Neural cell (in vitro differentiated cells): ENCODE measurements at regions not wholly inside any gene's neighbourhood (a gene's known extent, or its start where the extent isn't known, plus 50 kb on each side); places are given as distances from the start of the nearest gene placed in this dataset.

Experiments
- H2AFZ ChIP-seq: fragments of 200-600, 300-800 bp; sonication (generic), shearing (Covaris generic); 2 replicates; pipeline ENCODE4 v1.6.0; 2014; ENCODE audit warnings: low read depth, mild to moderate bottlenecking, antibody characterized with exemption, low read length, moderate library complexity
- H3F3A ChIP-seq: fragments of 200-600 bp; shearing (Covaris generic); 2 replicates; pipeline ENCODE4 v1.6.1; 2016; ENCODE audit warnings: mild to moderate bottlenecking, moderate library complexity, mixed read lengths, antibody characterized with exemption, low read length; ENCODE audit not compliant: insufficient read depth, poor library complexity, severe bottlenecking
- H3K27ac ChIP-seq: fragments of 200-600, 300-800 bp; sonication (generic), shearing (Covaris generic); 2 replicates; pipeline ENCODE4 v1.5.1; 2014; ENCODE audit warnings: mild to moderate bottlenecking, low read length, moderate library complexity
- H3K27me3 ChIP-seq: fragments of 300-800, 200-600 bp; sonication (generic), shearing (Covaris generic); 2 replicates; pipeline ENCODE4 v1.6.0; 2014; ENCODE audit warnings: mild to moderate bottlenecking, low read depth, low read length, moderate library complexity; ENCODE audit not compliant: insufficient read depth
- H3K36me3 ChIP-seq: fragments of 300-800, 200-600 bp; sonication (generic), shearing (Covaris generic); 2 replicates; pipeline ENCODE4 v1.5.1; 2014; ENCODE audit warnings: mild to moderate bottlenecking, antibody characterized with exemption, low read length, moderate library complexity; ENCODE audit not compliant: insufficient read depth
- H3K4me2 ChIP-seq: fragments of 300-800, 200-600 bp; sonication (generic), shearing (Covaris generic); 2 replicates; pipeline ENCODE4 v1.6.0; 2014; ENCODE audit warnings: mild to moderate bottlenecking, low read length
- H3K4me3 ChIP-seq: fragments of 300-800, 200-600 bp; sonication (generic), shearing (Covaris generic); 2 replicates; pipeline ENCODE4 v1.5.1; 2014; ENCODE audit warnings: mild to moderate bottlenecking, low read length, moderate library complexity
- H3K79me2 ChIP-seq: fragments of 200-600 bp; shearing (Covaris generic); replicated peaks from 2 replicates; pipeline ENCODE4 v1.6.0; 2014; ENCODE audit warnings: mild to moderate bottlenecking, low read length, moderate library complexity; ENCODE audit not compliant: insufficient read depth
- H3K9ac ChIP-seq: fragments of 300-800, 200-600 bp; sonication (generic), shearing (Covaris generic); 2 replicates; pipeline ENCODE4 v1.6.1; 2016; ENCODE audit warnings: mild to moderate bottlenecking, low read length, mixed read lengths
- H3K9me2 ChIP-seq: fragments of 200-600 bp; shearing (Covaris generic); 2 replicates; pipeline ENCODE4 v1.6.1; 2016; ENCODE audit warnings: mild to moderate bottlenecking, low read length, mixed read lengths; ENCODE audit not compliant: insufficient read depth
- H3K9me3 ChIP-seq: fragments of 200-600, 300-800 bp; sonication (generic), shearing (Covaris generic); 2 replicates; pipeline ENCODE4 v1.6.1; 2016; ENCODE audit warnings: mild to moderate bottlenecking, mixed run types, low read length, moderate library complexity, mixed read lengths
- H4K20me1 ChIP-seq: fragments of 200-600 bp; shearing (Covaris generic); 2 replicates; pipeline ENCODE4 v1.6.1; 2016; ENCODE audit warnings: mild to moderate bottlenecking, mixed run types; ENCODE audit not compliant: insufficient read depth
- EP300 ChIP-seq: fragments of 450-650 bp; conservative IDR thresholded peaks from 2 replicates; pipeline ENCODE4 v1.6.1; 2014; ENCODE audit warnings: antibody characterized with exemption, mild to moderate bottlenecking, moderate library complexity; ENCODE audit not compliant: poor library complexity, severe bottlenecking
- EZH2 ChIP-seq: fragments of 200-600, 300-800 bp; shearing (Covaris generic), sonication (generic); IDR thresholded peaks from 2 replicates; pipeline ENCODE4 v1.6.1; 2014; ENCODE audit warnings: antibody characterized with exemption, low read length, borderline replicate concordance, mild to moderate bottlenecking; ENCODE audit not compliant: insufficient read depth, poor library complexity, severe bottlenecking
- MXI1 ChIP-seq: fragments of 450-650 bp; conservative IDR thresholded peaks from 2 replicates; pipeline ENCODE4 v1.6.1; 2014; ENCODE audit warnings: antibody characterized with exemption, mild to moderate bottlenecking; ENCODE audit not compliant: poor library complexity, severe bottlenecking
- POLR2AphosphoS5 ChIP-seq: IDR thresholded peaks from 2 replicates; pipeline ENCODE4 v1.6.1; 2012
- RAD21 ChIP-seq: fragments of 450-650 bp; conservative IDR thresholded peaks from 2 replicates; pipeline ENCODE4 v1.6.1; 2014; ENCODE audit warnings: antibody characterized with exemption, mild to moderate bottlenecking, moderate library complexity
- SMC3 ChIP-seq: fragments of 450-650 bp; conservative IDR thresholded peaks from 2 replicates; pipeline ENCODE4 v1.6.1; 2014; ENCODE audit warnings: antibody characterized with exemption, mild to moderate bottlenecking, moderate library complexity; ENCODE audit not compliant: poor library complexity
- TAF1 ChIP-seq: IDR thresholded peaks from 2 replicates; pipeline ENCODE4 v1.6.1; 2012; ENCODE audit warnings: low read depth
- TF ChIP-seq, protein P1 (sequence below): fragments of 450-650 bp; IDR thresholded peaks from 2 replicates; pipeline ENCODE4 v1.5.1; 2014; ENCODE audit warnings: antibody characterized with exemption, mild to moderate bottlenecking, moderate library complexity; ENCODE audit not compliant: poor library complexity, severe bottlenecking
- TF ChIP-seq, protein P2 (sequence below): IDR thresholded peaks from 2 replicates; pipeline ENCODE4 v1.6.1; 2012; ENCODE audit warnings: borderline replicate concordance

DNA sequence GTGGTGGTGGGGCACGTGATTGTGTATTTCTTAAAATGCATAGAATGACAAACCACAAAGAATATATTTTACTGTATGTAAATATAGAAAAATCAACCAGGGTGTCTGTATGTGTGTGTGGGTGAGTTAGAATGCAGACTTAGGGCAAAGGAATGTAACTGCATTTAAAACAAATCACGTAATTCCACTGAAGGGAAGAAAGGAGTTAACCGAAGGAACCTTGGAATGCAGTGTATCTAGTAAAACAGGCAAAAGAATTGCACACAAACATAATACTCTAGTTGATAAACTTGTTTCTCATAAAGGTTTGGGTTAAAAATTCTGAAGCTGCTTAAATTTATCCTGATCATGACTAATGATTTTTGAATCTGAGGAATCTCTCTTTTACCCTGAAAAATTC is 134.9 kb downstream of the ADRA2A start:
- Histone ChIP-seq H3K27me3 (no peaks in the 10 kb centered on the region), H3F3A (no peaks in the 10 kb centered on the region), H3K27ac (no peak overlapping the region), H2AFZ (no peak overlapping the region), H3K9ac (no peak overlapping the region), H3K79me2 (no peaks in the 10 kb centered on the region), H4K20me1 (no peaks in the 10 kb centered on the region), H3K9me3 (no peaks in the 10 kb centered on the region), H3K9me2 (no peaks in the 10 kb centered on the region), H3K36me3 (no peaks in the 10 kb centered on the region), H3K4me3 (no peak overlapping the region), H3K4me2 (no peak overlapping the region)
- TF ChIP-seq MXI1 = no peak

DNA sequence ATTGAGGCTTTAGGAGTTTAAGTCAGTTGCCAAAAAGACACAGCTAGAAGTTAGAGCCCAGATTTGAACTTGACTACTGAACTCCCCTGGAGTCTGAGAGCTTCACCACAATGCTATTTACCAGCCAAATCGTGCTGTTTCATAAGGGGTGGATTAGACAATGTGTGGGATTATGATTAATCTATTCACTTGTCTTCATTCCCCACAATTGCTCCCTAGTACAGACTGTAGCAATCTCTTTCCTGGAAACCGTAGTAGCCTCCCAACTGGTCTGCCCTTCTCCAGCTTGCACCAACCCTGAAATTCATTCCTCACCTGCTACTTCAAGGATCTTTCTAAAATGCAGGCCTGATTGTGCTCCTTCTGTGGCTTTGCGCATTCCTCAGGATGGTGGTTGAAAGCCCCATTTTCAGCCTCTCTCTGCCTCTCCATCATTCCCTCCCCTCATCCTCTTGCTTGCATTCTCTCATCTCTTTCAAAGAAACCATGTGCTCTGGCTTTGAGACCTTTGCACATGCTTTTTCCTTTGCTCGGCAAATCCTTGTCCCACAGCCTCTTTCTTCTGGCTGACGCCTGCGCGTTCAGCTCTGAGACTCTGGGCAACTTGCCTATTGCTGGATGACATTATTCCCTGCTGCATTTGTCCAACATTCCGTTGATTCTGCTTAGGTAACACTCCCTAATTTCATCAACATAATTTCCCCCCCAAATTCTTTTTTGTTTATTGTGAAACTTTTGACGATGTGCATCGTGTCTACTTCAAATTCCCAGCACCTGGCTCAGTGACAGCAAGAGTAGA is 145.1 kb downstream of the ADRA2A start:
- Histone ChIP-seq H3K9me2 (no peaks in the 10 kb centered on the region), H3K9ac (no peak overlapping the region), H3K27me3 (no peaks in the 10 kb centered on the region)

More for the DNA sequence above, 145.1 kb downstream of the ADRA2A start:
- Histone ChIP-seq H3K9me3 (no peaks in the 10 kb centered on the region), H3K36me3 (no peaks in the 10 kb centered on the region), H3K27ac (no peak overlapping the region), H3F3A (no peaks in the 10 kb centered on the region), H3K4me2 (no peak overlapping the region), H3K4me3 (no peak overlapping the region), H3K79me2 (no peaks in the 10 kb centered on the region), H4K20me1 (no peaks in the 10 kb centered on the region), H2AFZ (no peak overlapping the region)
- TF ChIP-seq SMC3 (no peak), EP300 (no peak), POLR2AphosphoS5 (no peak), RAD21 (no peak), MXI1 (no peak), EZH2 (no peak), TAF1 (no peak)
- TF ChIP-seq, protein P1, sequence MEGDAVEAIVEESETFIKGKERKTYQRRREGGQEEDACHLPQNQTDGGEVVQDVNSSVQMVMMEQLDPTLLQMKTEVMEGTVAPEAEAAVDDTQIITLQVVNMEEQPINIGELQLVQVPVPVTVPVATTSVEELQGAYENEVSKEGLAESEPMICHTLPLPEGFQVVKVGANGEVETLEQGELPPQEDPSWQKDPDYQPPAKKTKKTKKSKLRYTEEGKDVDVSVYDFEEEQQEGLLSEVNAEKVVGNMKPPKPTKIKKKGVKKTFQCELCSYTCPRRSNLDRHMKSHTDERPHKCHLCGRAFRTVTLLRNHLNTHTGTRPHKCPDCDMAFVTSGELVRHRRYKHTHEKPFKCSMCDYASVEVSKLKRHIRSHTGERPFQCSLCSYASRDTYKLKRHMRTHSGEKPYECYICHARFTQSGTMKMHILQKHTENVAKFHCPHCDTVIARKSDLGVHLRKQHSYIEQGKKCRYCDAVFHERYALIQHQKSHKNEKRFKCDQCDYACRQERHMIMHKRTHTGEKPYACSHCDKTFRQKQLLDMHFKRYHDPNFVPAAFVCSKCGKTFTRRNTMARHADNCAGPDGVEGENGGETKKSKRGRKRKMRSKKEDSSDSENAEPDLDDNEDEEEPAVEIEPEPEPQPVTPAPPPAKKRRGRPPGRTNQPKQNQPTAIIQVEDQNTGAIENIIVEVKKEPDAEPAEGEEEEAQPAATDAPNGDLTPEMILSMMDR = no peak
- TF ChIP-seq, protein P2, sequence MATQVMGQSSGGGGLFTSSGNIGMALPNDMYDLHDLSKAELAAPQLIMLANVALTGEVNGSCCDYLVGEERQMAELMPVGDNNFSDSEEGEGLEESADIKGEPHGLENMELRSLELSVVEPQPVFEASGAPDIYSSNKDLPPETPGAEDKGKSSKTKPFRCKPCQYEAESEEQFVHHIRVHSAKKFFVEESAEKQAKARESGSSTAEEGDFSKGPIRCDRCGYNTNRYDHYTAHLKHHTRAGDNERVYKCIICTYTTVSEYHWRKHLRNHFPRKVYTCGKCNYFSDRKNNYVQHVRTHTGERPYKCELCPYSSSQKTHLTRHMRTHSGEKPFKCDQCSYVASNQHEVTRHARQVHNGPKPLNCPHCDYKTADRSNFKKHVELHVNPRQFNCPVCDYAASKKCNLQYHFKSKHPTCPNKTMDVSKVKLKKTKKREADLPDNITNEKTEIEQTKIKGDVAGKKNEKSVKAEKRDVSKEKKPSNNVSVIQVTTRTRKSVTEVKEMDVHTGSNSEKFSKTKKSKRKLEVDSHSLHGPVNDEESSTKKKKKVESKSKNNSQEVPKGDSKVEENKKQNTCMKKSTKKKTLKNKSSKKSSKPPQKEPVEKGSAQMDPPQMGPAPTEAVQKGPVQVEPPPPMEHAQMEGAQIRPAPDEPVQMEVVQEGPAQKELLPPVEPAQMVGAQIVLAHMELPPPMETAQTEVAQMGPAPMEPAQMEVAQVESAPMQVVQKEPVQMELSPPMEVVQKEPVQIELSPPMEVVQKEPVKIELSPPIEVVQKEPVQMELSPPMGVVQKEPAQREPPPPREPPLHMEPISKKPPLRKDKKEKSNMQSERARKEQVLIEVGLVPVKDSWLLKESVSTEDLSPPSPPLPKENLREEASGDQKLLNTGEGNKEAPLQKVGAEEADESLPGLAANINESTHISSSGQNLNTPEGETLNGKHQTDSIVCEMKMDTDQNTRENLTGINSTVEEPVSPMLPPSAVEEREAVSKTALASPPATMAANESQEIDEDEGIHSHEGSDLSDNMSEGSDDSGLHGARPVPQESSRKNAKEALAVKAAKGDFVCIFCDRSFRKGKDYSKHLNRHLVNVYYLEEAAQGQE = no peak
